Esophagus squamous epithelium (tissue), 4 donors: ENCODE measurements at regions not wholly inside any gene's neighbourhood (a gene's known extent, or its start where the extent isn't known, plus 50 kb on each side); places are given as distances from the start of the nearest gene placed in this dataset.

Experiments used
- CTCF ChIP-seq, 6 experiments: fragments of 450-650 bp in 4 of 6; fragments of 200-600 bp in 2 of 6; sonication (generic) in 2 of 6; IDR thresholded peaks; one replicate each; pipeline ENCODE4 v1.5.1; 2016 to 2019; ENCODE audit warnings: antibody characterized with exemption in 6 of 6, mild to moderate bottlenecking in 4 of 6, moderate library complexity in 4 of 6
- POLR2A ChIP-seq, 4 donors: fragments of 450-650 bp; IDR thresholded peaks; one replicate each; pipeline ENCODE4 v1.6.1; 2017; ENCODE audit warnings: antibody characterized with exemption in 4 of 4, mild to moderate bottlenecking in 4 of 4, moderate library complexity in 3 of 4

GRCh38 chr2:53572696-53573095, 194.9 kb upstream of the CHAC2 start:
- TF ChIP-seq CTCF (IDR thresholded peaks at IDR 0.05) (no peak), POLR2A (IDR thresholded peaks at IDR 0.05) (no peak)
